Sigmoid colon (tissue), 3 donors: ENCODE measurements at regions not wholly inside any gene's neighbourhood (a gene's known extent, or its start where the extent isn't known, plus 50 kb on each side); places are given as distances from the start of the nearest gene placed in this dataset.

Experiments
- POLR2A ChIP-seq, 2 donors: fragments of 450-650 bp; IDR thresholded peaks; one replicate each; pipeline ENCODE4 v1.6.1; 2016; ENCODE audit warnings: antibody characterized with exemption in 2 of 2, mild to moderate bottlenecking in 2 of 2, moderate library complexity in 2 of 2
- TF ChIP-seq, protein P1 (sequence below), 4 experiments: fragments of 450-650 bp in 3 of 4; fragments of 200-600 bp in 1 of 4; IDR thresholded peaks; one replicate each; pipeline ENCODE4 v1.5.1; 2016 to 2019; ENCODE audit warnings: antibody characterized with exemption in 4 of 4, mild to moderate bottlenecking in 3 of 4, moderate library complexity in 2 of 4

DNA sequence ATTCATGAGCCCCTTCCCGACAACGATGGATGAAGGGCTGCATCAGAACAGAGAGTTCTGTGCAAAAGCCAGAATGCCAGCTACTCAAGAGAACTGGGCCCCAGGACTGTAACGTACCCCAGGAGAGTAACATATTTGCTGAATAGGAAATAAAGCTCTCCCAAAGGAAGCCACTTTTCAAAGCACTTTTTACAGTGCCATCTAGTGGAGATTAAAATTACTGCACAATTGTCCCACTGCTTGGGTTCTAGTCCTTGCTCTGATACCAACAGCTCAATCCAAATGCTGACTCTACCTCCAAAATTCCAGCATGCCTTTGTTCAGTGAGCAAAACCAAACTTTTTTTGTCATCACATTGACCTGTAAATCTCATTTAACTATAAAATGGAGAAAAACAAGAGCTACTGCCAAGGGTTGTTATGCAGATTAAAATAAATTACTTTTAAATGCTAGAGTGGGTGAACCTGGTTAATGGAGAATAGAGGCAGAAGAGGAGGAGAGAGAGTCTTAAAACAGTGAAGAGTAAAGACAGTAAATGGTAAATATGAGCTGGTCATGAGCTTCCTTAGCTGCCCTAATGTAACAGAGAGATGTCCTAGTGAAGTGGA lies 87.6 kb upstream of the FSHB start:
- TF ChIP-seq, protein P1, sequence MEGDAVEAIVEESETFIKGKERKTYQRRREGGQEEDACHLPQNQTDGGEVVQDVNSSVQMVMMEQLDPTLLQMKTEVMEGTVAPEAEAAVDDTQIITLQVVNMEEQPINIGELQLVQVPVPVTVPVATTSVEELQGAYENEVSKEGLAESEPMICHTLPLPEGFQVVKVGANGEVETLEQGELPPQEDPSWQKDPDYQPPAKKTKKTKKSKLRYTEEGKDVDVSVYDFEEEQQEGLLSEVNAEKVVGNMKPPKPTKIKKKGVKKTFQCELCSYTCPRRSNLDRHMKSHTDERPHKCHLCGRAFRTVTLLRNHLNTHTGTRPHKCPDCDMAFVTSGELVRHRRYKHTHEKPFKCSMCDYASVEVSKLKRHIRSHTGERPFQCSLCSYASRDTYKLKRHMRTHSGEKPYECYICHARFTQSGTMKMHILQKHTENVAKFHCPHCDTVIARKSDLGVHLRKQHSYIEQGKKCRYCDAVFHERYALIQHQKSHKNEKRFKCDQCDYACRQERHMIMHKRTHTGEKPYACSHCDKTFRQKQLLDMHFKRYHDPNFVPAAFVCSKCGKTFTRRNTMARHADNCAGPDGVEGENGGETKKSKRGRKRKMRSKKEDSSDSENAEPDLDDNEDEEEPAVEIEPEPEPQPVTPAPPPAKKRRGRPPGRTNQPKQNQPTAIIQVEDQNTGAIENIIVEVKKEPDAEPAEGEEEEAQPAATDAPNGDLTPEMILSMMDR (IDR thresholded peaks at IDR 0.05), result peak in 1 of 4 experiments; percentile 61
- TF ChIP-seq POLR2A (IDR thresholded peaks at IDR 0.05), result no peak
